GM10248 (cell line): ENCODE measurements at regions not wholly inside any gene's neighbourhood (a gene's known extent, or its start where the extent isn't known, plus 50 kb on each side); places are given as distances from the start of the nearest gene placed in this dataset.

ENCODE experiments used
- CTCF ChIA-PET: fragments of 300-600 bp; sonication (Branson Sonifier 250); formaldehyde crosslinking; extraction: SDS; loops from one replicate; lab custom pipeline; 2021; ENCODE audit warnings: antibody characterized with exemption; lab: Yijun Ruan, JAX
- POLR2A ChIA-PET: fragments of 350-650 bp; sonication (Branson Sonifier 250); formaldehyde crosslinking; extraction: SDS; loops from one replicate; lab custom pipeline; 2020; ENCODE audit warnings: antibody characterized with exemption; lab: Yijun Ruan, JAX
- DNase-seq: peaks from one replicate; pipeline ENCODE4 v3.0.0; 2012; ENCODE audit errors: extremely low spot score
- CTCF ChIP-seq: IDR thresholded peaks from 2 replicates; pipeline ENCODE4 v1.5.1; 2012; ENCODE audit warnings: mild to moderate bottlenecking, low read depth; ENCODE audit errors: extremely low read depth, missing control alignments, control extremely low read depth

- ChIA-PET POLR2A (no interaction called here), CTCF (interaction anchor here (0.8 to 1.2 kb wide), 2 partner anchors 1245 to 1248 kb away, joined by 3 to 6 read pairs; no protein-coding TSS in a partner anchor)
- no peak for TF ChIP-seq CTCF
- DNase-seq = no peak
These were observed 242.6 kb upstream of the ANKRD30A start for GRCh38 chr10:36882781-36883180.

DNA sequence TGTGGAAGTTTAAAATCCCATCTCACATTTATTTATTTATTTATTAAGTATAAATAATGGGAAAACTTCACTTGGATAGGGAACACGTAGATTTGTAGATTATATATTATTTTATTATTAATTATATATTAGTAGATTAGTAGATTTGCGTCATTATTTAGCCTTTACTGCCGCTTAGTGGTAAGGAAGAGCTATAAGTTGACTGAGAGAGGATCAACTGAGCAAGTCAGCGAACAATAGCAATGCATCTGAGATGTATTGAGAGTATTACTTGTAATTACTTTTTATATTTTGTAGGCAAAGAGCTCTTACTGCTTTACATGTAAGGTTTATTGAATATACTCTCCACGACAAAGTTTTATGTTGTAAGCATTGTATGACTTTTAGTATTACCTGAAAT, 244.5 kb upstream of the ANKRD30A start:
- ChIA-PET CTCF (interaction anchor here (0.7 to 2.8 kb wide), 12 partner anchors 8 to 1886 kb away, joined by 3 to 49 read pairs (median 4); no protein-coding TSS in a partner anchor), POLR2A (no interaction called here)
- TF ChIP-seq CTCF = peak; percentile 38
- no peak for DNase-seq

DNA sequence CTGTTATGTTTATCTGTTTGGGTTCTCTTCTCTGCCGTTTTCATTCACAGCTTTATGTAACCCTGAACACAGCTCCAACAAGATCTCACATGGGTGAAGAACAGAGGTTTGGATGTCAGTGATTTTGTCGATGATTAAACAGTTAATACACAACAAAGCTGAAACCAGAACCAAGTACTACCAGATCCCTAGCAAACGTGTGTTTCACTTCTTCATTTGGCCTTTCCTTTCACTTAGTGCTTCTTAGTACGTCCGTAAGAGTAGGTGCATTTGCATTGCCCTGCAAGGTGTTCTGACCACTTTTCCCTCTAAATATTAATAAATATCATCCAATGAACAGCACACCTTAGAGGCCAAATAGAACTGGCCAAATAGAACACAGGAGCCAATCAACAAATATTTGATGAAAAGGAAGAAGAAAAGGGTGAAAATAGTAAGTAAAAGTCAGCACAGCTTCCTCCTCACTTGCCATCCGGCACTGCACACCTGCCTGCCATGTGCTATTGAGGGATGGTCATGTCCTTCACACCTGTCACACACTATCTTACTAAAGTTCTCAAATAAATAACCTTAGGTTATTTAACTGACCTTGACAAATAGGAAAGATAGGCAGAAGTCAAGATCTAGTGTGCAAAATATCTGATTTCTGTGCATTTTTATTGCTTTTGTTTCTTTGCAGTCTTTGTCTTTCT, 252.6 kb upstream of the ANKRD30A start:
- ChIA-PET POLR2A (no interaction called here), CTCF (interaction anchor here (1.7 kb wide), 1 partner anchor 8 kb away, joined by 8 read pairs; no protein-coding TSS in a partner anchor)
- no peak for TF ChIP-seq CTCF

GRCh38 chr10:36840788-36841187, 284.6 kb upstream of the ANKRD30A start:
- POLR2A ChIA-PET = no interaction called here
- CTCF ChIA-PET = no interaction called here
- no peak for TF ChIP-seq CTCF
- DNase-seq = no peak

More for the DNA sequence above, 252.6 kb upstream of the ANKRD30A start:
- no peak for DNase-seq

DNA sequence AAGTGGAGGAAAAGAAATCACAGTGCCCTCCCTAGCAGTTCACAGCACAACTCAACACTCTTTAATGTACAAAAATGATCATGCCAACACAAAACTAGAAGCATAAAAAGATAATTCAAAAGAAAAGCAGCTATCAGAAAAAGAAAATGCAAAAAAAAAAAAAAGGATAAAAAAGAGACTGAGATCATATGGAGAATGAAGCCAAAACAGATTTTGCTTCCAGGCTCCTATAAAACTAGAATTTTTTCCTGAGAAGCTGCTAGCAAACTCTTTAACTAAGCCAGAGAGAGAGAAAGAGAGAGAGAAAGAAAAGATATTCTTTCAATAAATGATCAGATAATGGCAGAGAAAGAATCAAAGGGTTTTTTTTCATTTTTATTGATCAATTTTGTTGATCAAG, 288.0 kb upstream of the ANKRD30A start:
- DNase-seq = no peak
- no peak for TF ChIP-seq CTCF
- ChIA-PET POLR2A (no interaction called here), CTCF (no interaction called here)

- ChIA-PET CTCF (interaction anchor here (1.4 kb wide), 1 partner anchor 10 kb away, joined by 4 read pairs; no protein-coding TSS in a partner anchor), POLR2A (no interaction called here)
- TF ChIP-seq CTCF = no peak
- no peak for DNase-seq
These were observed 305.6 kb upstream of the ANKRD30A start for GRCh38 chr10:36819781-36820180.
